Adrenal gland (tissue), 9 donors: ENCODE measurements at regions not wholly inside any gene's neighbourhood (a gene's known extent, or its start where the extent isn't known, plus 50 kb on each side); places are given as distances from the start of the nearest gene placed in this dataset.

Source experiments
- DNase-seq, 7 donors: peaks; one replicate each; pipeline ENCODE4 v3.0.0-alpha.2; 2019 to 2020
- H3K27ac ChIP-seq, 5 donors: fragments of 200-600 bp; sonication (generic) in 4 of 5; 1 replicate in 3 of 5; 2 replicates in 2 of 5; pipeline versions ENCODE4 v1.5.1 to v1.8.0; 2016 to 2020; ENCODE audit warnings: mild to moderate bottlenecking in 1 of 5
- H3K27me3 ChIP-seq: fragments of 200-600 bp; 2 replicates; pipeline ENCODE4 v1.8.0; 2021
- H3K36me3 ChIP-seq, 2 donors: fragments of 200-600 bp; replicated peaks in 1 of 2; 1 replicate in 1 of 2; 2 replicates in 1 of 2; pipeline versions ENCODE4 v1.5.1 to v1.8.0; 2018 to 2022
- H3K4me1 ChIP-seq, 2 donors: fragments of 200-600 bp; replicated peaks in 1 of 2; 1 replicate in 1 of 2; 2 replicates in 1 of 2; pipeline versions ENCODE4 v1.5.1 to v1.8.0; 2018 to 2021
- H3K4me3 ChIP-seq, 4 donors: fragments of 200-600 bp; sonication (generic) in 3 of 4; one replicate each; pipeline ENCODE4 v1.5.1; 2016 to 2018
- H3K9me3 ChIP-seq, 3 donors: fragments of 200-600 bp; sonication (generic) in 1 of 3; replicated peaks in 1 of 3; 1 replicate in 2 of 3; 2 replicates in 1 of 3; pipeline versions ENCODE4 v1.5.1 to v1.8.0; 2016 to 2021
- POLR2A ChIP-seq, 2 donors: fragments of 450-650 bp; IDR thresholded peaks; one replicate each; pipeline ENCODE4 v1.6.1; 2017; ENCODE audit warnings: antibody characterized with exemption in 2 of 2, mild to moderate bottlenecking in 2 of 2, moderate library complexity in 1 of 2
- WGBS, 4 donors: extraction: QIAGEN DNeasy Blood & Tissue Kit in 2 of 4; methylation state at CpG; one replicate each; pipeline versions ENCODE4 v1.1.5 to v1.1.7; 2013 to 2017; 5-methylcytosine and 5-hydroxymethylcytosine counted together
- intact Hi-C, 2 donors: fragments of 100-400 bp; cut with DNase I; formaldehyde crosslinking; loops; one replicate each; pipeline versions ENCODE4 v1.14.1 to v1.15.0; 2022 to 2023
- TF ChIP-seq, protein P1 (sequence below), 6 experiments: fragments of 450-650 bp in 4 of 6; fragments of 200-600 bp in 2 of 6; sonication (generic) in 1 of 6; IDR thresholded peaks; 1 replicate in 5 of 6; 2 replicates in 1 of 6; pipeline versions ENCODE4 v1.5.1 to v1.8.0; 2016 to 2021; ENCODE audit warnings: antibody characterized with exemption in 6 of 6, mild to moderate bottlenecking in 2 of 6, moderate library complexity in 1 of 6
- donor health status: healthy with polysubstance abuse.
- donor health status: Bipolar disorder and iron deficiency.
- donor health status: DM: yes; HTN: yes; CAD: no.
- donor health status: DM: no; HTN: no; CAD: no.
- donor health status: DM: no; HTN: no; CAD: no.

DNA sequence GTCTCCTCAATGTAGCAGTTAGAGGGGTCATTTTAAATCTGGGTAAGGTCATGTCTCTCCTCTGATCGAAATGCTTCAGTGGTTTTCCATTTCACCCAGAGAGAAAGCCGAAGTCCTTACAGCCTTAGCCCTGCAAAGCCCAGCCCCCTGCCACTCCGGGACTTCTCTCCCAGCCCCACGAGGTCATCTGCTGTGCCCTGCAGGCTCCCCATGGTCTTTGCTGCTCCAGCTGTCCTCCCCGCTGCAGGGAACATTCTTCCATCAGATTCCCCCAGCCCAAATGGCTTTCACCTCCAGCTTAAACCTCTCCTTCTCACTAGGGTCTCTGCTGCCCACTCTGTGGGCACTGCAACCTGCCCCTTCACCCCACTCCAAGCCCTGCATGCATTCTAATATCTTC, 626.5 kb downstream of the NPHP4 start:
- TF ChIP-seq, protein P1, sequence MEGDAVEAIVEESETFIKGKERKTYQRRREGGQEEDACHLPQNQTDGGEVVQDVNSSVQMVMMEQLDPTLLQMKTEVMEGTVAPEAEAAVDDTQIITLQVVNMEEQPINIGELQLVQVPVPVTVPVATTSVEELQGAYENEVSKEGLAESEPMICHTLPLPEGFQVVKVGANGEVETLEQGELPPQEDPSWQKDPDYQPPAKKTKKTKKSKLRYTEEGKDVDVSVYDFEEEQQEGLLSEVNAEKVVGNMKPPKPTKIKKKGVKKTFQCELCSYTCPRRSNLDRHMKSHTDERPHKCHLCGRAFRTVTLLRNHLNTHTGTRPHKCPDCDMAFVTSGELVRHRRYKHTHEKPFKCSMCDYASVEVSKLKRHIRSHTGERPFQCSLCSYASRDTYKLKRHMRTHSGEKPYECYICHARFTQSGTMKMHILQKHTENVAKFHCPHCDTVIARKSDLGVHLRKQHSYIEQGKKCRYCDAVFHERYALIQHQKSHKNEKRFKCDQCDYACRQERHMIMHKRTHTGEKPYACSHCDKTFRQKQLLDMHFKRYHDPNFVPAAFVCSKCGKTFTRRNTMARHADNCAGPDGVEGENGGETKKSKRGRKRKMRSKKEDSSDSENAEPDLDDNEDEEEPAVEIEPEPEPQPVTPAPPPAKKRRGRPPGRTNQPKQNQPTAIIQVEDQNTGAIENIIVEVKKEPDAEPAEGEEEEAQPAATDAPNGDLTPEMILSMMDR (IDR thresholded peaks at IDR 0.05), result no peak
- DNase-seq, result no peak
- Histone ChIP-seq H3K36me3 (no peaks in the 10 kb centered on the region), H3K4me3 (no peak overlapping the region), H3K9me3 (no peaks in the 10 kb centered on the region), H3K27me3 (no peaks in the 10 kb centered on the region), H3K4me1 (no peaks in the 10 kb centered on the region), H3K27ac (no peak overlapping the region)
- intact Hi-C loops, result no loop called here
- 48 to 73% (median 64%) methylated on average over 4 to 5 of the region's 5 CpGs for whole genome bisulfite sequencing, 4 donors

DNA sequence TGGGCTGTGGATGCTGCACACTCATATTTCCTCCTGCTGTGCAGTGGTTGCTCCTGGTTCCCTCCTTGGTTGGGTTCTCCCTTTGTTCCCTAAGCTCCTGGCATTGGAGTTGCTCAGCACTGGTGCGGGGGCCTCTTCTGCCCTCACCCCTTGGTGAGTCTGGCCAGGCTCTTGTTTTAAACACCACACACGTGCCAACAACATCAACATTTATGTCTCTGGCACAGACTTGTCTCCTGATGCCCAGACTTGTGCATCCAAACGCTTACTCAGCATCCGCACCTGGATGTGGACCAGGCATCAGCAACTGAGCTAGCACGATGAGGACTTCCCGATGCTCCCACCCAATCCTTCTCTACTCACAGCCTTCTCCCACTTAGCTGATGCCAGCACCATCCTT, 627.6 kb downstream of the NPHP4 start:
- no peaks in the 10 kb centered on the region for H3K4me1 ChIP-seq
- no peaks in the 10 kb centered on the region for H3K9me3 ChIP-seq
- H3K27ac ChIP-seq, result no peak overlapping the region
- no peak overlapping the region for H3K4me3 ChIP-seq
- 73 to 83% (median 78%) methylated on average over 5 to 6 of the region's 6 CpGs for WGBS, 4 donors
- H3K27me3 ChIP-seq, result no peaks in the 10 kb centered on the region
- TF ChIP-seq POLR2A (IDR thresholded peaks at IDR 0.05), result no peak
- TF ChIP-seq, protein P1 (IDR thresholded peaks at IDR 0.05), result no peak
- no peaks in the 10 kb centered on the region for H3K36me3 ChIP-seq
- intact Hi-C loops, result no loop called here
- no peak for DNase-seq

DNA sequence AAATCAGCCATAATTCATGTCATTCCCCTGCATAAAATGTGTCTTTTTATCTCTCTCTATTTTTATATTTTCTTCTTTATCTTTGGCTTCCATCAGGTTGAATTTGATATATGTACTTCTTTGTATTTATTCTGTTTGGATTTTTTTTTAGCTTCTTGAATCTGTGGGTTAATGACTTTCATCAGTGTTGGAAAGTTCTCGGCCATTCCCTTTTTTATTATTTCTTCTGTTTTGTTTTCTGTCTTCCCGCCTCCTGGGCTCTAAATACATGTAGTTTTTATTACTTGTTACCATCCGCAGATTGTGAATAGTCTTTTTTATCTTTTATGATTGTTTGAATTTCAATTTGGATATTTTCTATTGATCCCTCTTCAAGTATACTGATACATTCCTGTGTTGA, 637.5 kb downstream of the NPHP4 start:
- Histone ChIP-seq H3K36me3 (no peaks in the 10 kb centered on the region), H3K4me3 (no peak overlapping the region), H3K4me1 (no peaks in the 10 kb centered on the region), H3K27me3 (peaks cover 3% of the 10 kb centered on the region), H3K27ac (no peak overlapping the region), H3K9me3 (peaks cover 0 to 6% (median 0%) of the 10 kb centered on the region in 3 donors)
- TF ChIP-seq, protein P1 (IDR thresholded peaks at IDR 0.05), result no peak
- TF ChIP-seq POLR2A (IDR thresholded peaks at IDR 0.05), result no peak
- intact Hi-C loops, result no loop called here
- DNase-seq, result no peak
- 63 to 76% (median 71%) methylated on average over 3 of the region's 3 CpGs for WGBS, 4 donors

DNA sequence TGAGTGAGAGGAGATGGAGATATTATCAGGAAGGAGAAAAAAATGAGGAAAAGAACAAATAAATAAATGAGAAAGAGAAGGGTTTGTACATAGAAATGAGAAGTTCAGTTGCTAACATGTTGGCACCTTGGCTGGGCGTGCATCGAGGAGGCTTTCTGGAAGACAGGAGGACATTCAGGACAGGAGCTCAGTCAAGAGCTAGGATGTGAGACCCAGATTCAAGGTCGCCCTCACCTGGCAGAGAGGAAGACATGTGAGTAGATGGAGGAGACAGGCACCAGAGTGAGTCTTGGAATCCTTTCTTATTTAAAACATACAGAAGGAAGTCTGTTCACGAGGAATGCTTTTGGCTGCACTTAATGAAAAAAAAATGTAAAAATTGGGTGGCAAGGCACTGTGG, 640.9 kb downstream of the NPHP4 start:
- Histone ChIP-seq H3K27ac (no peak overlapping the region), H3K9me3 (peaks cover 0 to 6% (median 0%) of the 10 kb centered on the region in 3 donors), H3K4me3 (no peak overlapping the region), H3K4me1 (no peaks in the 10 kb centered on the region), H3K36me3 (no peaks in the 10 kb centered on the region), H3K27me3 (no peaks in the 10 kb centered on the region)
- DNase-seq, result no peak
- intact Hi-C loops, result no loop called here
- 65 to 80% (median 69%) methylated on average over 4 of the region's 4 CpGs for WGBS, 4 donors
- TF ChIP-seq, protein P1 (IDR thresholded peaks at IDR 0.05), result no peak
